Gastrocnemius medialis (tissue), 4 donors: ENCODE measurements at regions not wholly inside any gene's neighbourhood (a gene's known extent, or its start where the extent isn't known, plus 50 kb on each side); places are given as distances from the start of the nearest gene placed in this dataset.

ENCODE experiments used
- ATAC-seq, 2 donors: fragments of 150-250 bp; one replicate each; pipeline ENCODE4 v1.9.1; 2016
- DNase-seq, 2 donors: peaks; one replicate each; pipeline ENCODE4 v3.0.0-alpha.2; 2019
- H3K27ac ChIP-seq, 4 donors: fragments of 200-600 bp; sonication (generic); 1 replicate in 1 of 4; 2 replicates in 3 of 4; pipeline ENCODE4 v1.5.1; 2016 to 2018; ENCODE audit warnings: mild to moderate bottlenecking in 2 of 4, moderate library complexity in 1 of 4
- H3K27me3 ChIP-seq, 3 donors: fragments of 200-600 bp; sonication (generic) in 2 of 3; 1 replicate in 1 of 3; 2 replicates in 2 of 3; pipeline versions ENCODE4 v1.5.1 to v1.6.0; 2016 to 2019; ENCODE audit warnings: mild to moderate bottlenecking in 1 of 3, moderate library complexity in 1 of 3
- H3K36me3 ChIP-seq, 2 donors: fragments of 200-600 bp; sonication (generic) in 1 of 2; one replicate each; pipeline ENCODE4 v1.5.1; 2017 to 2018
- H3K4me1 ChIP-seq, 2 donors: fragments of 200-600 bp; sonication (generic) in 1 of 2; one replicate each; pipeline ENCODE4 v1.5.1; 2016 to 2017; ENCODE audit warnings: mild to moderate bottlenecking in 2 of 2
- H3K4me3 ChIP-seq, 4 donors: fragments of 200-600 bp; sonication (generic) in 3 of 4; 1 replicate in 1 of 4; 2 replicates in 3 of 4; pipeline ENCODE4 v1.5.1; 2016 to 2019; ENCODE audit warnings: mild to moderate bottlenecking in 2 of 4
- H3K9me3 ChIP-seq, 3 donors: fragments of 200-600 bp; sonication (generic) in 2 of 3; 1 replicate in 1 of 3; 2 replicates in 2 of 3; pipeline ENCODE4 v1.5.1; 2016 to 2019
- CTCF ChIP-seq, 5 experiments: fragments of 450-650 bp in 3 of 5; fragments of 200-600 bp in 2 of 5; sonication (generic) in 2 of 5; IDR thresholded peaks in 4 of 5; conservative IDR thresholded peaks in 1 of 5; 1 replicate in 4 of 5; 2 replicates in 1 of 5; pipeline ENCODE4 v1.5.1; 2016 to 2019; ENCODE audit warnings: antibody characterized with exemption in 5 of 5, mild to moderate bottlenecking in 3 of 5, moderate library complexity in 3 of 5
- POLR2A ChIP-seq, 2 donors: fragments of 450-650 bp; IDR thresholded peaks; one replicate each; pipeline ENCODE4 v1.6.1; 2017; ENCODE audit warnings: antibody characterized with exemption in 2 of 2, mild to moderate bottlenecking in 2 of 2, moderate library complexity in 2 of 2
- in situ Hi-C, 4 donors: fragments of 200-750 bp; cut with MboI; loops; one replicate each; pipeline versions ENCODE4 v1.15.0 to v1.8.0; 2017; ENCODE audit warnings: low sequenced_read_pairs in 4 of 4
- intact Hi-C: fragments of 100-400 bp; cut with DNase I; formaldehyde crosslinking; loops from one replicate; pipeline ENCODE4 v1.15.1; 2023; ENCODE audit warnings: low total_unique reads

- Histone ChIP-seq H3K27ac (no peak overlapping the region), H3K36me3 (no peaks in the 10 kb centered on the region), H3K4me3 (no peak overlapping the region), H3K4me1 (no peaks in the 10 kb centered on the region), H3K27me3 (no peaks in the 10 kb centered on the region), H3K9me3 (no peaks in the 10 kb centered on the region)
- no peak for DNase-seq
- intact Hi-C loops = no loop called here
- TF ChIP-seq CTCF (IDR thresholded peaks at IDR 0.05 in 4 of 5, conservative IDR thresholded peaks at IDR 0.05 in 1 of 5) (no peak), POLR2A (IDR thresholded peaks at IDR 0.05) (no peak)
- no peak for ATAC-seq
- in situ Hi-C loops = loop anchor here in 1 of 4 donors (25.0 kb wide), 1 partner anchor 372 kb away; no protein-coding TSS in a partner anchor
Measured at GRCh38 chr3:147184794-147185193, 221.5 kb downstream of the ZIC4 start.

GRCh38 chr3:147173257-147173656 is 233.1 kb downstream of the ZIC4 start:
- no peak overlapping the region for H3K27ac ChIP-seq
- H3K4me3 ChIP-seq = no peak overlapping the region
- H3K36me3 ChIP-seq = no peaks in the 10 kb centered on the region
- no peak for ATAC-seq
- in situ Hi-C loops = no loop called here
- DNase-seq = no peak
- H3K27me3 ChIP-seq = no peaks in the 10 kb centered on the region
- no peaks in the 10 kb centered on the region for H3K9me3 ChIP-seq
- TF ChIP-seq POLR2A (IDR thresholded peaks at IDR 0.05) (no peak), CTCF (IDR thresholded peaks at IDR 0.05 in 4 of 5, conservative IDR thresholded peaks at IDR 0.05 in 1 of 5) (no peak)
- intact Hi-C loops = no loop called here
- no peaks in the 10 kb centered on the region for H3K4me1 ChIP-seq

GRCh38 chr3:147162743-147163142 is 243.6 kb downstream of the ZIC4 start:
- intact Hi-C loops = no loop called here
- no peak for ATAC-seq
- TF ChIP-seq CTCF (IDR thresholded peaks at IDR 0.05 in 4 of 5, conservative IDR thresholded peaks at IDR 0.05 in 1 of 5) = no peak
- TF ChIP-seq POLR2A (IDR thresholded peaks at IDR 0.05) = no peak

GRCh38 chr3:147161833-147162232 is 244.5 kb downstream of the ZIC4 start:
- no peaks in the 10 kb centered on the region for H3K9me3 ChIP-seq
- H3K36me3 ChIP-seq = no peaks in the 10 kb centered on the region
- H3K4me1 ChIP-seq = no peaks in the 10 kb centered on the region
- DNase-seq = no peak
- in situ Hi-C loops (no loop called here), intact Hi-C loops (no loop called here)
- ATAC-seq = no peak
- no peak overlapping the region for H3K27ac ChIP-seq
- no peaks in the 10 kb centered on the region for H3K27me3 ChIP-seq
- TF ChIP-seq CTCF (IDR thresholded peaks at IDR 0.05 in 4 of 5, conservative IDR thresholded peaks at IDR 0.05 in 1 of 5) (no peak), POLR2A (IDR thresholded peaks at IDR 0.05) (no peak)
- H3K4me3 ChIP-seq = no peak overlapping the region

More at GRCh38 chr3:147162743-147163142, 243.6 kb downstream of the ZIC4 start:
- DNase-seq = no peak
- no peaks in the 10 kb centered on the region for H3K36me3 ChIP-seq
- H3K9me3 ChIP-seq = no peaks in the 10 kb centered on the region
- in situ Hi-C loops = no loop called here
- no peaks in the 10 kb centered on the region for H3K27me3 ChIP-seq
- no peak overlapping the region for H3K27ac ChIP-seq
- no peaks in the 10 kb centered on the region for H3K4me1 ChIP-seq
- H3K4me3 ChIP-seq = no peak overlapping the region

- H3K27me3 ChIP-seq = no peaks in the 10 kb centered on the region
- no peaks in the 10 kb centered on the region for H3K4me1 ChIP-seq
- intact Hi-C loops = no loop called here
- DNase-seq (no peak), ATAC-seq (no peak)
- no peaks in the 10 kb centered on the region for H3K9me3 ChIP-seq
- in situ Hi-C loops = no loop called here
- no peaks in the 10 kb centered on the region for H3K36me3 ChIP-seq
- TF ChIP-seq POLR2A (IDR thresholded peaks at IDR 0.05) = no peak
- no peak for TF ChIP-seq CTCF (IDR thresholded peaks at IDR 0.05 in 4 of 5, conservative IDR thresholded peaks at IDR 0.05 in 1 of 5)
- no peak overlapping the region for H3K27ac ChIP-seq
- H3K4me3 ChIP-seq = no peak overlapping the region
Measured at GRCh38 chr3:147160984-147161383, 245.4 kb downstream of the ZIC4 start.
